Activated T-helper 17 cell treated with anti-CD3 and anti-CD28 coated beads, Interleukin-2, amount 50 U/mL, for 72 hours (primary cell): ENCODE measurements at regions not wholly inside any gene's neighbourhood (a gene's known extent, or its start where the extent isn't known, plus 50 kb on each side); places are given as distances from the start of the nearest gene placed in this dataset.

ENCODE experiments used
- ATAC-seq: fragments of 150-1000 bp; cut with Tn5 transposase; replicated peaks from 2 replicates; pipeline ENCODE4 v1.10.0; 2021; ENCODE audit warnings: mild to moderate bottlenecking, moderate library complexity
- H3K27ac Mint-ChIP-seq: one replicate; pipeline ENCODE4 v1.8.0; 2022; ENCODE audit warnings: mixed read lengths
- H3K27me3 Mint-ChIP-seq: one replicate; pipeline ENCODE4 v1.8.0; 2022; ENCODE audit warnings: mixed read lengths
- H3K36me3 Mint-ChIP-seq: one replicate; pipeline ENCODE4 v1.8.0; 2022; ENCODE audit warnings: low read depth, mild to moderate bottlenecking, mixed read lengths
- H3K4me1 Mint-ChIP-seq: one replicate; pipeline ENCODE4 v1.8.0; 2022; ENCODE audit warnings: mixed read lengths
- H3K4me3 Mint-ChIP-seq: one replicate; pipeline ENCODE4 v1.8.0; 2022; ENCODE audit warnings: mild to moderate bottlenecking, mixed read lengths
- H3K9me3 Mint-ChIP-seq: one replicate; pipeline ENCODE4 v1.8.0; 2022; ENCODE audit warnings: mixed read lengths

- peaks cover 8% of the 10 kb centered on the region for H3K27me3 Mint-ChIP-seq
- no peak overlapping the region for H3K27ac Mint-ChIP-seq
- no peak overlapping the region for H3K4me3 Mint-ChIP-seq
- H3K9me3 Mint-ChIP-seq = no peaks in the 10 kb centered on the region
- H3K4me1 Mint-ChIP-seq = no peaks in the 10 kb centered on the region
- no peak for ATAC-seq
- H3K36me3 Mint-ChIP-seq = no peaks in the 10 kb centered on the region
Observed at GRCh38 chr15:94682171-94682570, 450.8 kb downstream of the MCTP2 start.

DNA sequence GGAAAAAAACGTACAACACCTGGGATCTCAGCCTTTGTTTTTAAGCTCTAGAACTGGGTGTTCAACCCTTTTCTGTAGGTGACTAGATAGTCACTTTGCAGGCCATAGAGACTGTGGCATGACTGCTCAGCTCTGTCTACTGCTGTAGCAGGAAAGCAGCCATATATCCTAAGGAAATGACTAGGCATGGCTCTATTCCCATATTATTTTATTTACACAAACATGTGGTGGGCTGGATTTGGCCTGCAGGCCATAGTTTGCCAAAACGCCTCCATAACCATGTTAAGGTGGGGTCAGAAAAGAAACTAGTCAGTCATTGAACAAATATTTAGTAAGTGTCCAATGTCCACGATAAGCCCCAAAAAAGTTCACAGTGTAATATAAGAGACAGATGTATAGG lies 452.5 kb downstream of the MCTP2 start:
- no peak overlapping the region for H3K27ac Mint-ChIP-seq
- H3K4me3 Mint-ChIP-seq = no peak overlapping the region
- peaks cover 5% of the 10 kb centered on the region for H3K27me3 Mint-ChIP-seq
- H3K4me1 Mint-ChIP-seq = no peaks in the 10 kb centered on the region
- ATAC-seq = no peak
- H3K9me3 Mint-ChIP-seq = no peaks in the 10 kb centered on the region
- no peaks in the 10 kb centered on the region for H3K36me3 Mint-ChIP-seq

DNA sequence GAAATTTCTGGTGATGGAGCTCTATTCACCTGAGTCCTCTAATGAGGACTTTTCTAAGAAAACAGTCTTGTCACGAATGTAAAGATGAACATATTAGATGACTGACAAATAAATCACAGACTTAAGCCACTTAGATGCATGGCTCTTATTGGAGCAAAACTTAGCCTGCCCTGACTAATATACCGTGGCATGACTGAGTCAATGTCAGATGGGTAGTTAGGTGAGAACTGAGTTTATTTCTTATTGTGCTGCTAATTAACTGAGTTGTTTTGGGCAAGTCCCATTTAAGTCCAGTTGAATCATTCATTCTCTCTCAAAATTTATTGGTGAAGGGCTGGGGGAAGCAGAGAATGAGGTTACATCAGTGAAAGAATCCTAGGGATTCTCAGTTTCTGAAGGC lies 459.8 kb downstream of the MCTP2 start:
- H3K4me3 Mint-ChIP-seq = no peak overlapping the region
- no peak overlapping the region for H3K27ac Mint-ChIP-seq
- no peak for ATAC-seq
- no peaks in the 10 kb centered on the region for H3K36me3 Mint-ChIP-seq
- H3K27me3 Mint-ChIP-seq = peaks cover 7% of the 10 kb centered on the region
- no peaks in the 10 kb centered on the region for H3K9me3 Mint-ChIP-seq
- H3K4me1 Mint-ChIP-seq = no peaks in the 10 kb centered on the region

GRCh38 chr15:94692710-94693109 lies 461.3 kb downstream of the MCTP2 start:
- no peak overlapping the region for H3K4me3 Mint-ChIP-seq
- peaks cover 7% of the 10 kb centered on the region for H3K27me3 Mint-ChIP-seq
- no peaks in the 10 kb centered on the region for H3K4me1 Mint-ChIP-seq
- no peaks in the 10 kb centered on the region for H3K9me3 Mint-ChIP-seq
- no peak overlapping the region for H3K27ac Mint-ChIP-seq
- ATAC-seq = no peak
- H3K36me3 Mint-ChIP-seq = no peaks in the 10 kb centered on the region

GRCh38 chr15:94700211-94700610 lies 468.9 kb downstream of the MCTP2 start:
- Mint-ChIP-seq H3K9me3 (no peaks in the 10 kb centered on the region), H3K36me3 (no peaks in the 10 kb centered on the region), H3K27me3 (no peaks in the 10 kb centered on the region), H3K4me1 (no peaks in the 10 kb centered on the region), H3K27ac (no peak overlapping the region), H3K4me3 (no peak overlapping the region)
- no peak for ATAC-seq

DNA sequence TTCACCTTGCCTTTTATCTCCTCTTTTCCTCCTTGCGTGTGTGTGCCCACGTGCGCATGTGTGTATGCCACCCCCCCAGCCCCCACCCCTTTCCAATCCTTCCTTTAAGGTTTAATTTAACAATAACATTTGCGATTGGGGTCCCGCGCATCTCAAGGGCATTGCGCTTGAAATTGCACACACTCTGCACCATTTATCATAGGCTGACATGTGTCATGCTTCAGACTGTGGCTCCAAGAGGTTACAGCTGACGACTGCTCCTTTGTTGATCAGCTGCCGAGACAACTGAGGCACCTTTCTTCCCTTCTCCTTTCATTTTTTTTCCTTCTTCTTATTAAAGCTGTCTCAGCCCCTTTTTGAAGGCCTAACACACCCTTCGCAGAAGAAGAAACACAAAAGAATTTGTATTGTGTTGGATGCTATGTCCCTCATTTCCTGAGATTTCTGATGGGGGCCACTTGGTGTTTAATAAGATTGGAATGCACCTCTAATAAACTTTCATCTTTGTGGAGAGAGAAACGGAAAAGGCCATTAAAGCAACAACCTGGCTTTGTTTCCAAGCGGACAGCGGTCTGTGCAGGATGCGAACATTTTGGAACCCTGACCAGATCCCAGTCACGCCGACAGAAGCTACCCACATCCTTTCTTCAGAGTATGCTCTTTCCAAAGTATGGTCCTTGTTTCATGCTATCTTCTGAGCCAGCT lies 470.1 kb downstream of the MCTP2 start:
- no peaks in the 10 kb centered on the region for H3K27me3 Mint-ChIP-seq
- no peaks in the 10 kb centered on the region for H3K36me3 Mint-ChIP-seq
- H3K4me1 Mint-ChIP-seq = no peaks in the 10 kb centered on the region
- H3K4me3 Mint-ChIP-seq = no peak overlapping the region
- no peak overlapping the region for H3K27ac Mint-ChIP-seq
- ATAC-seq = no peak
- no peaks in the 10 kb centered on the region for H3K9me3 Mint-ChIP-seq

GRCh38 chr15:94703596-94703995 lies 472.2 kb downstream of the MCTP2 start:
- Mint-ChIP-seq H3K4me1 (no peaks in the 10 kb centered on the region), H3K27ac (no peak overlapping the region), H3K4me3 (no peak overlapping the region), H3K36me3 (no peaks in the 10 kb centered on the region), H3K9me3 (peaks cover 4% of the 10 kb centered on the region), H3K27me3 (no peaks in the 10 kb centered on the region)
- ATAC-seq = no peak

GRCh38 chr15:94704421-94704820 lies 473.1 kb downstream of the MCTP2 start:
- Mint-ChIP-seq H3K27ac (no peak overlapping the region), H3K27me3 (no peaks in the 10 kb centered on the region), H3K4me3 (no peak overlapping the region), H3K36me3 (no peaks in the 10 kb centered on the region), H3K4me1 (no peaks in the 10 kb centered on the region), H3K9me3 (peaks cover 4% of the 10 kb centered on the region)
- ATAC-seq = no peak

GRCh38 chr15:94704946-94705345 lies 473.6 kb downstream of the MCTP2 start:
- H3K4me1 Mint-ChIP-seq = no peaks in the 10 kb centered on the region
- no peak overlapping the region for H3K4me3 Mint-ChIP-seq
- no peak overlapping the region for H3K27ac Mint-ChIP-seq
- peaks cover 3% of the 10 kb centered on the region for H3K27me3 Mint-ChIP-seq
- no peaks in the 10 kb centered on the region for H3K36me3 Mint-ChIP-seq
- H3K9me3 Mint-ChIP-seq = peaks cover 4% of the 10 kb centered on the region
- no peak for ATAC-seq

DNA sequence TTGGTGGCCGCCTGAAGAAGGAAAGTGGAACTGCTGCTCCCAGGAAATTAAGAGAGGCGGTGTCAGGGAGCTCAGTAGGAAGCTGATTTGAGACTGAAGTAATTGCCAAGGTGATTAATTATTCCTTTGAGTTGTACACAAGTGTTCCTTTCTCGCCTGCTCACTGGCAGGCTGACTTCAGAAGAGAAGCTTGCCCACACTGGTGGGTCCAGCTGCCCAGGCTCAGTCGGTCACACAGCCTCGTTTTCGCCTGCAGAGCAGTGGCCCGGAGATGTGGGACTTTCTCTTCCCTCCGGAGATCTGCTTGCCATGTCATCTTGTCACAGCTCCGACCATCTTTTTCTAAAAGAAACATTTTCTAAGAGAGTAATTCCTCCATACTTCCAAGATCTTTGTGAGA lies 478.0 kb downstream of the MCTP2 start:
- H3K4me1 Mint-ChIP-seq = no peaks in the 10 kb centered on the region
- no peak overlapping the region for H3K27ac Mint-ChIP-seq
- H3K4me3 Mint-ChIP-seq = no peak overlapping the region
- ATAC-seq = no peak
- peaks cover 12% of the 10 kb centered on the region for H3K27me3 Mint-ChIP-seq
- no peaks in the 10 kb centered on the region for H3K36me3 Mint-ChIP-seq
- H3K9me3 Mint-ChIP-seq = peaks cover 4% of the 10 kb centered on the region

DNA sequence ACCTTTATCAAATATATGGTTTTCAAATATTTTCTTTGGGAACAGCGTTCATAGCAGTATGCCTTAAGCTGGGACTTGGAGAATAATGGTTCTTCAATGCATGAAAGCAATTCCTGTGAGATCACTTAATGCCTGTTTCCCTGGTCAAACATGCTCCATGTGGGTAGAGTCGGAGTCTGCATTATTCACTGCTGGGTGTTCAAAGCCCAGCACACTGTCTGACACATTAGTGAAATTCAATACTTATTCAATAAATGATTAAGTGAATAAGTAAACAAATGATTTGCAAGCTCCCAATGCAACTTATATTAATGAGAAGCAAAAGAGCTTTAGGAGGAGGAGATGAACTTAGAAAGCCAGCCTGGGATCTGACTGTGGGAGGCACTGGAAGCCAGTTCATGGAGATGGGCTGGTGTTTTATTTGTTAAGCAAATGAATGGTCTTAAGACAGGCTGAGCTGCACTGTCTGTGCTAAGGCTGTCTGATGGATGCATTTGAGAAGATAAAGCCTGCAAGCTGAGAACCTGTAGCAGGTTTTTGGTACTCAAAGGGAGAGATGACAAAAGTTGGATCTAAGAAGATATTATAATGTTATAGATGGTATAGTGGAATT lies 490.8 kb downstream of the MCTP2 start:
- H3K36me3 Mint-ChIP-seq = no peaks in the 10 kb centered on the region
- ATAC-seq = no peak
- H3K27ac Mint-ChIP-seq = no peak overlapping the region
- no peak overlapping the region for H3K4me3 Mint-ChIP-seq
- H3K27me3 Mint-ChIP-seq = peaks cover 3% of the 10 kb centered on the region
- no peaks in the 10 kb centered on the region for H3K4me1 Mint-ChIP-seq
- H3K9me3 Mint-ChIP-seq = no peaks in the 10 kb centered on the region

GRCh38 chr15:94723801-94724200 lies 492.4 kb downstream of the MCTP2 start:
- Mint-ChIP-seq H3K27ac (no peak overlapping the region), H3K9me3 (no peaks in the 10 kb centered on the region), H3K4me1 (no peaks in the 10 kb centered on the region), H3K27me3 (peaks cover 3% of the 10 kb centered on the region), H3K36me3 (no peaks in the 10 kb centered on the region), H3K4me3 (no peak overlapping the region)
- ATAC-seq = no peak

DNA sequence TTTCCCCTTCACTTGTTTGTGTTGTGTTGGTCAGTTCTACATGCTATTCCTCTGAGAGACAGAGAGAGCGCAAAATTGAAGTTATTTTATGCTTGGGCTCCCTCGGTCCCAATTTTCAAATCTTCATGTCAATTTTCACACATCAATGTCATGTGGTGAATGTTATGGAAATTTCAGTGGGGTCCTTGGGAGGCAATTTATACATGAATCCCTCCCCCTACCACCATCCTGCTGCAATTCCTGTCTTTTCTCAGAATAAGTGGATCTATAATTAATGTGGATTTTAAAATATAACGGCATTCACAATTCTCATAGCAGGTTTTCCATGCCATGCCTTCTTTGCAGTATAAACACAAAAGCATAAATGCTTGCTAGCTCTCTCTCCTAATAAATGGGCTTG lies 499.9 kb downstream of the MCTP2 start:
- Mint-ChIP-seq H3K27ac (no peak overlapping the region), H3K4me1 (no peaks in the 10 kb centered on the region), H3K9me3 (no peaks in the 10 kb centered on the region), H3K27me3 (peaks cover 3% of the 10 kb centered on the region), H3K4me3 (no peak overlapping the region), H3K36me3 (no peaks in the 10 kb centered on the region)
- no peak for ATAC-seq

DNA sequence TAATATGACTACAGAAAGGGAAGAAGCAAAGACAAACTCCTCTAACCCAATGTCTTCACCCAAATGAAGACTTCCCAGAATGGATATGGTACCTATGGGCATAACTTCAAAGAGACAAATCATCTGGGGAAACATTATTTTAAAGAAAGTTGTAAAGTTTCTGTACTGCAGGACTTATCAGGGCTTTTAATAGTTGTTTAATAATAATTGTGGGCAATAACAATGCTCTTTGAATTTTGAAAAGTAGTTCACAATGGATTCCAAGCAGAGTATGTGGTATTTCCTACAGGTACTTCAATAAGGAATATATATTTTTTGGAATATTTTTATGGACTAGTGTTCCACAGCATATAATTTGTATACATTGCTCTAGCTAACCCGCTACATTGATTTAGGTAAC lies 503.1 kb downstream of the MCTP2 start:
- Mint-ChIP-seq H3K27me3 (peaks cover 3% of the 10 kb centered on the region), H3K4me3 (no peak overlapping the region), H3K9me3 (no peaks in the 10 kb centered on the region), H3K27ac (no peak overlapping the region), H3K4me1 (no peaks in the 10 kb centered on the region), H3K36me3 (no peaks in the 10 kb centered on the region)
- no peak for ATAC-seq

DNA sequence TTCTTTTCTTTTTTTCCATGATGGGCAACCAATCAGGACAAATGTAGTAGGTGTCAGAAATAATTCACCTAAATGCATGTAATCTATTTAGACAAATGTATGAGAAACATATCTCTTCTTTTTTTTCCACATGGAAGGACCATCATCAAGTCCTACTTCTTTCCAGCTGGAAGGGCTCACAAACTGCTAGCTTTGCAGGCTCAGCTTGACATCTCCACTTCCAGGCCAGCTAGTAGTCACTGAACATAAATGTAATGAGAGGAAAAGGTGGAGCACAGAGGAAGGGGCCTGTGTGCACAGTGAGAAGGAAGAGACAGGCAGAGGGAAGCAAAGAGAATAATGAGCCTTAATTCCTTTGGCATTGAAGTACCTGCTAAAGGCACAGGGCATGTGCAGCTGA lies 504.9 kb downstream of the MCTP2 start:
- no peak for ATAC-seq
- peaks cover under 1% of the 10 kb centered on the region for H3K27me3 Mint-ChIP-seq
- no peak overlapping the region for H3K27ac Mint-ChIP-seq
- H3K4me3 Mint-ChIP-seq = no peak overlapping the region
- H3K9me3 Mint-ChIP-seq = no peaks in the 10 kb centered on the region
- no peaks in the 10 kb centered on the region for H3K36me3 Mint-ChIP-seq
- no peaks in the 10 kb centered on the region for H3K4me1 Mint-ChIP-seq
